ENCODE measurements at regions not wholly inside any gene's neighbourhood (a gene's known extent, or its start where the extent isn't known, plus 50 kb on each side); places are given as distances from the start of the nearest gene placed in this dataset.

DNA sequence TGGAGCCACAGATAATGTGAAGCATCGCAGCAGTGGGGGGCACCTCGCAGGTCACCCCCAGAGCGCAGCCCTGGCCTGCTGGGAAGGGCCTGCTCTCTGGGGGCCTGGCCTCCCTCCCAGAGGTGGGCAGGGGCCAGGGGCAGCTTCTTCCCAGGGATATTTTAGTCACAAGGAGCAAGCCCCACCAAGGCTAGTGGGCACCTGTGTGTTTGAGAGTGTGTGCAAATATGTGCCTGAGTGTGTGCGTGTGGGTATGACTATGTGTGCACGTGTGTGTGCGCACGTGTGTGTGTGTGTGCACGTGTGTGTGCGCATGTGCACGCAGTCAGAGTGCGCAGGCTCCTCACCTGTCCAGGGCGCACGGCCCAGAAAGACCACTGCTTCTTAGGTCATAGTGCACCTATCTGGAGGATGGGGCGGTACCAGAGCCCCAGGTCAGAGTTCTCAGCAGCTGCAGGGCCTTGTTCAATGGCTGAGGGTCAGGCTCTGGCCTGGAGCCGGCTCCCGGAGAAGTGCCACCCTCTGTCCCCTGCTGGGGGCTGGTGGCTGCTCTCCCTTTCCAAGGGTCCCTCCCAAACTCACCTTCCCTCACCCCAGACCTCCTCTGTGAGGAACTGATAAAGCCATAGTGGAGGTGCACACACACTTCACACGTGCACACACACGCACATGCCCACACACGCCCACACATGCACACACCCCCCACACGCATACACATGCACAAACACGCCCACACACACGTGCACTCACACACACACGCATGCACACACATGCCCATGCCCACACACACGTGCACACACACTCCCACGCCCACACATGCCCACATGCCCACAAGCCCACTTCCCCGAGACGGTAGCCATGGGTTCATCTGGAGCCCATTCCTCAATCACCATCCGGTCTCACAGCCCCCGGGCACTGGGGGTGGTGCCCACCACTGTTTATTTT is 128.5 kb downstream of the KIF26A start:
- TF ChIP-seq TAF1 (IDR thresholded peaks at IDR 0.05; ENCODE audit: borderline replicate concordance, insufficient read depth, low read length) (no peak), POLR2AphosphoS5 (IDR thresholded peaks at IDR 0.05; ENCODE audit: low read depth, low read length) (no peak)
- TF ChIP-seq, protein P1, sequence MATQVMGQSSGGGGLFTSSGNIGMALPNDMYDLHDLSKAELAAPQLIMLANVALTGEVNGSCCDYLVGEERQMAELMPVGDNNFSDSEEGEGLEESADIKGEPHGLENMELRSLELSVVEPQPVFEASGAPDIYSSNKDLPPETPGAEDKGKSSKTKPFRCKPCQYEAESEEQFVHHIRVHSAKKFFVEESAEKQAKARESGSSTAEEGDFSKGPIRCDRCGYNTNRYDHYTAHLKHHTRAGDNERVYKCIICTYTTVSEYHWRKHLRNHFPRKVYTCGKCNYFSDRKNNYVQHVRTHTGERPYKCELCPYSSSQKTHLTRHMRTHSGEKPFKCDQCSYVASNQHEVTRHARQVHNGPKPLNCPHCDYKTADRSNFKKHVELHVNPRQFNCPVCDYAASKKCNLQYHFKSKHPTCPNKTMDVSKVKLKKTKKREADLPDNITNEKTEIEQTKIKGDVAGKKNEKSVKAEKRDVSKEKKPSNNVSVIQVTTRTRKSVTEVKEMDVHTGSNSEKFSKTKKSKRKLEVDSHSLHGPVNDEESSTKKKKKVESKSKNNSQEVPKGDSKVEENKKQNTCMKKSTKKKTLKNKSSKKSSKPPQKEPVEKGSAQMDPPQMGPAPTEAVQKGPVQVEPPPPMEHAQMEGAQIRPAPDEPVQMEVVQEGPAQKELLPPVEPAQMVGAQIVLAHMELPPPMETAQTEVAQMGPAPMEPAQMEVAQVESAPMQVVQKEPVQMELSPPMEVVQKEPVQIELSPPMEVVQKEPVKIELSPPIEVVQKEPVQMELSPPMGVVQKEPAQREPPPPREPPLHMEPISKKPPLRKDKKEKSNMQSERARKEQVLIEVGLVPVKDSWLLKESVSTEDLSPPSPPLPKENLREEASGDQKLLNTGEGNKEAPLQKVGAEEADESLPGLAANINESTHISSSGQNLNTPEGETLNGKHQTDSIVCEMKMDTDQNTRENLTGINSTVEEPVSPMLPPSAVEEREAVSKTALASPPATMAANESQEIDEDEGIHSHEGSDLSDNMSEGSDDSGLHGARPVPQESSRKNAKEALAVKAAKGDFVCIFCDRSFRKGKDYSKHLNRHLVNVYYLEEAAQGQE (IDR thresholded peaks at IDR 0.05; ENCODE audit: insufficient read depth in 1 of 2, low read depth in 2 of 2, low read length in 2 of 2), result no peak
